ENCODE measurements at regions not wholly inside any gene's neighbourhood (a gene's known extent, or its start where the extent isn't known, plus 50 kb on each side); places are given as distances from the start of the nearest gene placed in this dataset.

- no TSS peak for BruUV-seq (replicated peaks)
- Histone ChIP-seq H3K36me3 (ENCODE audit: control insufficient read depth in 2 of 2, insufficient read depth in 2 of 2, low read length in 1 of 2) (no peaks in the 10 kb centered on the region), H4K20me1 (ENCODE audit: control insufficient read depth, insufficient read depth) (no peaks in the 10 kb centered on the region), H3K27ac (ENCODE audit: control insufficient read depth, insufficient read depth) (no peak overlapping the region), H3K4me3 (no peak overlapping the region), H3K4me1 (ENCODE audit: control insufficient read depth, insufficient read depth, low read length) (no peaks in the 10 kb centered on the region), H3K4me2 (ENCODE audit: control insufficient read depth, insufficient read depth) (no peak overlapping the region), H3K9ac (ENCODE audit: control insufficient read depth, insufficient read depth, low read length) (no peak overlapping the region), H3K79me2 (ENCODE audit: control insufficient read depth, insufficient read depth, low read length) (no peaks in the 10 kb centered on the region), H2AFZ (ENCODE audit: control insufficient read depth, low read depth, low read length) (no peak overlapping the region), H3K27me3 (replicated peaks in 1 of 2; ENCODE audit: control insufficient read depth in 2 of 2, insufficient read depth in 2 of 2, low read length in 1 of 2) (no peaks in the 10 kb centered on the region), H3K9me3 (replicated peaks; ENCODE audit: control insufficient read depth, insufficient read depth, low read length) (no peaks in the 10 kb centered on the region)
- no peak for TF ChIP-seq RBBP5 (conservative IDR thresholded peaks at IDR 0.05)
- no peak for TF ChIP-seq YY1 (IDR thresholded peaks at IDR 0.05; ENCODE audit: low read depth, low read length)
- no peak for TF ChIP-seq CHD4 (IDR thresholded peaks at IDR 0.05)
- no peak for TF ChIP-seq STAT3 (IDR thresholded peaks at IDR 0.05; ENCODE audit: low read depth, low read length)
- TF ChIP-seq PRDM15 (CRISPR knock-in tag; IDR thresholded peaks at IDR 0.05), result no peak
- TF ChIP-seq JUND (IDR thresholded peaks at IDR 0.05; ENCODE audit: low read depth, low read length), result no peak
- no peak for TF ChIP-seq MXI1 (IDR thresholded peaks at IDR 0.05; ENCODE audit: low read depth, low read length)
- in situ Hi-C loops (cut with MboI), result no loop called here
- 45% methylated on average over 3 of the region's 3 CpGs for WGBS (ENCODE audit: insufficient coverage, insufficient replicate concordance, low lambda C conversion rate, missing lambda C conversion rate)
- DNase-seq (ENCODE audit: low read depth, low spot score) (no peak), FAIRE-seq (no peak), ATAC-seq (no peak)
- ChIA-PET SMC1A (ENCODE audit: uncharacterized antibody, unreplicated experiment) (no interaction called here), CTCF (no interaction called here), RAD21 (ENCODE audit: unreplicated experiment) (no interaction called here), POLR2A (no interaction called here)
- intact Hi-C loops (cut with micrococcal nuclease; ENCODE audit: unreplicated experiment), result no loop called here
These were observed 179.8 kb upstream of the ARRDC3 start for GRCh38 chr5:91562922-91563321.

Measured in GM12878 (cell line).